B cell (primary cell): ENCODE measurements at regions not wholly inside any gene's neighbourhood (a gene's known extent, or its start where the extent isn't known, plus 50 kb on each side); places are given as distances from the start of the nearest gene placed in this dataset.

ENCODE experiments used
- ATAC-seq: fragments of 200-7000 bp; cut with Tn5 transposase; one replicate; pipeline ENCODE4 v1.10.0; 2021; ENCODE audit warnings: low read depth, mild to moderate bottlenecking, moderate number of reproducible peaks, moderate library complexity
- CTCF ChIA-PET: fragments of 350-600 bp; sonication (Branson Sonifier 250); formaldehyde crosslinking; loops from one replicate; lab custom pipeline; 2021; ENCODE audit warnings: antibody characterized with exemption, inconsistent platforms; lab: Charles Lee
- POLR2A ChIA-PET: fragments of 350-600 bp; sonication (Branson Sonifier 250); formaldehyde crosslinking; loops from one replicate; lab custom pipeline; 2021; ENCODE audit warnings: antibody characterized with exemption; lab: Charles Lee
- DNase-seq: peaks from one replicate; pipeline ENCODE4 v3.0.0; 2013
- H2AFZ ChIP-seq: 2 replicates; pipeline ENCODE4 v1.6.1; 2012; ENCODE audit warnings: mild to moderate bottlenecking, low read depth, low read length; ENCODE audit not compliant: insufficient read depth, poor library complexity, severe bottlenecking
- H3K27ac ChIP-seq, 2 donors: 1 replicate in 1 of 2; 2 replicates in 1 of 2; pipeline ENCODE4 v1.5.1; 2012 to 2013; ENCODE audit warnings: low read length in 2 of 2, mild to moderate bottlenecking in 2 of 2, moderate library complexity in 1 of 2
- H3K27me3 ChIP-seq, 4 experiments: fragments of 200-600 bp in 1 of 4; sonication (generic) in 1 of 4; replicated peaks in 1 of 4; 1 replicate in 2 of 4; 2 replicates in 2 of 4; pipeline versions ENCODE4 v1.6.1 to v1.7.0; 2013 to 2016; ENCODE audit warnings: low read length in 3 of 4, mild to moderate bottlenecking in 2 of 4, mixed read lengths in 1 of 4, moderate library complexity in 1 of 4; ENCODE audit not compliant: insufficient read depth in 4 of 4, control insufficient read depth in 3 of 4; ENCODE audit errors: control extremely low read depth in 1 of 4
- H3K36me3 ChIP-seq, 2 experiments: replicated peaks in 1 of 2; 1 replicate in 1 of 2; 2 replicates in 1 of 2; pipeline versions ENCODE4 v1.6.1 to v1.7.1; 2013; ENCODE audit warnings: low read length in 1 of 2; ENCODE audit not compliant: insufficient read depth in 2 of 2, control insufficient read depth in 1 of 2; ENCODE audit errors: control extremely low read depth in 1 of 2, extremely low read depth in 1 of 2
- H3K4me1 ChIP-seq, 2 donors: fragments of 200-600 bp in 1 of 2; sonication (generic) in 1 of 2; 1 replicate in 1 of 2; 2 replicates in 1 of 2; pipeline versions ENCODE4 v1.5.1 to v1.6.1; 2013 to 2017; ENCODE audit warnings: low read length in 2 of 2; ENCODE audit not compliant: control insufficient read depth in 2 of 2, insufficient read depth in 2 of 2
- H3K4me2 ChIP-seq: replicated peaks from 2 replicates; pipeline ENCODE3; 2012; ENCODE audit warnings: mild to moderate bottlenecking, low read depth, low read length; ENCODE audit not compliant: poor library complexity, severe bottlenecking
- H3K4me3 ChIP-seq, 5 experiments: fragments of 200-600 bp in 1 of 5; sonication (generic) in 1 of 5; 1 replicate in 3 of 5; 2 replicates in 2 of 5; pipeline versions ENCODE4 v1.5.1 to v1.7.0; 2011 to 2016; ENCODE audit warnings: low read length in 4 of 5, mild to moderate bottlenecking in 4 of 5, low read depth in 2 of 5, control low read depth in 1 of 5, moderate library complexity in 1 of 5; ENCODE audit not compliant: insufficient read depth in 1 of 5; ENCODE audit errors: control extremely low read depth in 1 of 5, extremely low read depth in 1 of 5
- H3K79me2 ChIP-seq: fragments of 200-600 bp; sonication (generic); one replicate; pipeline ENCODE4 v1.6.0; 2016; ENCODE audit warnings: low read length; ENCODE audit not compliant: control insufficient read depth, insufficient read depth
- H3K9ac ChIP-seq: fragments of 200-600 bp; sonication (generic); 2 replicates; pipeline ENCODE4 v1.6.1; 2017; ENCODE audit warnings: mild to moderate bottlenecking, low read length, moderate library complexity
- H3K9me3 ChIP-seq, 3 donors: one replicate each; pipeline versions ENCODE4 v1.6.1 to v1.7.1; 2013; ENCODE audit warnings: low read length in 2 of 3; ENCODE audit not compliant: control insufficient read depth in 2 of 3, insufficient read depth in 1 of 3; ENCODE audit errors: control extremely low read depth in 1 of 3
- H4K20me1 ChIP-seq: 2 replicates; pipeline ENCODE4 v1.6.0; 2012; ENCODE audit warnings: mild to moderate bottlenecking, low read length; ENCODE audit not compliant: insufficient read depth, control insufficient read depth, poor library complexity, severe bottlenecking
- H3K27ac Mint-ChIP-seq: one replicate; pipeline ENCODE4 v1.8.0; 2021; ENCODE audit warnings: mixed read lengths
- H3K27me3 Mint-ChIP-seq: one replicate; pipeline ENCODE4 v1.8.0; 2021; ENCODE audit warnings: mixed read lengths
- H3K4me1 Mint-ChIP-seq: one replicate; pipeline ENCODE4 v1.8.0; 2021; ENCODE audit warnings: mixed read lengths
- H3K4me3 Mint-ChIP-seq: one replicate; pipeline ENCODE4 v1.8.0; 2021; ENCODE audit warnings: mixed read lengths
- H3K9me3 Mint-ChIP-seq: one replicate; pipeline ENCODE4 v1.8.0; 2022; ENCODE audit warnings: mixed read lengths; ENCODE audit not compliant: insufficient read depth
- EZH2 ChIP-seq: IDR thresholded peaks from 2 replicates; pipeline ENCODE4 v1.6.1; 2012; ENCODE audit warnings: borderline replicate concordance, low read depth, mild to moderate bottlenecking, moderate library complexity, low read length; ENCODE audit not compliant: insufficient read depth, poor library complexity, severe bottlenecking
- WGBS: methylation state at CpG from one replicate; pipeline ENCODE4 v1.1.5; 2013; ENCODE audit warnings: missing lambda C conversion rate; ENCODE audit not compliant: insufficient coverage; 5-methylcytosine and 5-hydroxymethylcytosine counted together
- intact Hi-C: fragments of 100-400 bp; cut with micrococcal nuclease; formaldehyde crosslinking; loops from one replicate; pipeline ENCODE4 v1.10.0; 2022
- TF ChIP-seq, protein P1 (sequence below): fragments of 200-600 bp; IDR thresholded peaks from one replicate; pipeline ENCODE4 v1.8.0; 2022; ENCODE audit warnings: antibody characterized with exemption, mild to moderate bottlenecking

- ChIA-PET CTCF (no interaction called here), POLR2A (no interaction called here)
- intact Hi-C loops = no loop called here
- no peak overlapping the region for H3K27ac ChIP-seq
- Mint-ChIP-seq H3K4me3 (no peak overlapping the region), H3K9me3 (no peaks in the 10 kb centered on the region), H3K27me3 (no peaks in the 10 kb centered on the region), H3K4me1 (no peaks in the 10 kb centered on the region), H3K27ac (no peak overlapping the region)
- H3K36me3 ChIP-seq = no peaks in the 10 kb centered on the region
- no peaks in the 10 kb centered on the region for H3K79me2 ChIP-seq
- no peaks in the 10 kb centered on the region for H3K9me3 ChIP-seq
- H2AFZ ChIP-seq = no peak overlapping the region
- DNase-seq (no peak), ATAC-seq (no peak)
- no peaks in the 10 kb centered on the region for H4K20me1 ChIP-seq
- 75% methylated on average over 5 of the region's 7 CpGs for WGBS
- H3K4me3 ChIP-seq = no peak overlapping the region
- no peak overlapping the region for H3K9ac ChIP-seq
- H3K4me1 ChIP-seq = no peaks in the 10 kb centered on the region
- no peak overlapping the region for H3K4me2 ChIP-seq
- no peaks in the 10 kb centered on the region for H3K27me3 ChIP-seq
- TF ChIP-seq, protein P1, sequence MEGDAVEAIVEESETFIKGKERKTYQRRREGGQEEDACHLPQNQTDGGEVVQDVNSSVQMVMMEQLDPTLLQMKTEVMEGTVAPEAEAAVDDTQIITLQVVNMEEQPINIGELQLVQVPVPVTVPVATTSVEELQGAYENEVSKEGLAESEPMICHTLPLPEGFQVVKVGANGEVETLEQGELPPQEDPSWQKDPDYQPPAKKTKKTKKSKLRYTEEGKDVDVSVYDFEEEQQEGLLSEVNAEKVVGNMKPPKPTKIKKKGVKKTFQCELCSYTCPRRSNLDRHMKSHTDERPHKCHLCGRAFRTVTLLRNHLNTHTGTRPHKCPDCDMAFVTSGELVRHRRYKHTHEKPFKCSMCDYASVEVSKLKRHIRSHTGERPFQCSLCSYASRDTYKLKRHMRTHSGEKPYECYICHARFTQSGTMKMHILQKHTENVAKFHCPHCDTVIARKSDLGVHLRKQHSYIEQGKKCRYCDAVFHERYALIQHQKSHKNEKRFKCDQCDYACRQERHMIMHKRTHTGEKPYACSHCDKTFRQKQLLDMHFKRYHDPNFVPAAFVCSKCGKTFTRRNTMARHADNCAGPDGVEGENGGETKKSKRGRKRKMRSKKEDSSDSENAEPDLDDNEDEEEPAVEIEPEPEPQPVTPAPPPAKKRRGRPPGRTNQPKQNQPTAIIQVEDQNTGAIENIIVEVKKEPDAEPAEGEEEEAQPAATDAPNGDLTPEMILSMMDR = no peak
- no peak for TF ChIP-seq EZH2
Measured at GRCh38 chr1:4149281-4149680, 249.2 kb upstream of the C1orf174 start.

GRCh38 chr1:4149831-4150230 is 249.8 kb upstream of the C1orf174 start:
- no peaks in the 10 kb centered on the region for H3K4me1 ChIP-seq
- WGBS = 85% methylated on average over 8 of the region's 10 CpGs
- Mint-ChIP-seq H3K4me3 (no peak overlapping the region), H3K9me3 (no peaks in the 10 kb centered on the region), H3K27ac (no peak overlapping the region), H3K4me1 (no peaks in the 10 kb centered on the region), H3K27me3 (no peaks in the 10 kb centered on the region)
- no peak overlapping the region for H2AFZ ChIP-seq
- no peak overlapping the region for H3K4me2 ChIP-seq
- H3K4me3 ChIP-seq = no peak overlapping the region
- intact Hi-C loops = no loop called here
- H3K9me3 ChIP-seq = no peaks in the 10 kb centered on the region
- DNase-seq (no peak), ATAC-seq (no peak)
- H3K9ac ChIP-seq = no peak overlapping the region
- ChIA-PET CTCF (no interaction called here), POLR2A (no interaction called here)
- H4K20me1 ChIP-seq = no peaks in the 10 kb centered on the region
- no peak overlapping the region for H3K27ac ChIP-seq
- no peaks in the 10 kb centered on the region for H3K36me3 ChIP-seq
- no peaks in the 10 kb centered on the region for H3K79me2 ChIP-seq
- TF ChIP-seq EZH2 = no peak
- TF ChIP-seq, protein P1 = no peak
- H3K27me3 ChIP-seq = no peaks in the 10 kb centered on the region
